Neuron (in vitro differentiated cells): ENCODE measurements at regions not wholly inside any gene's neighbourhood (a gene's known extent, or its start where the extent isn't known, plus 50 kb on each side); places are given as distances from the start of the nearest gene placed in this dataset.

ENCODE experiments used
- H2AFZ ChIP-seq: one replicate; pipeline ENCODE4 v1.6.1; 2013; ENCODE audit warnings: low read depth, mild to moderate bottlenecking, inconsistent platforms, low read length, moderate library complexity
- H3K27me3 ChIP-seq: one replicate; pipeline ENCODE4 v1.6.1; 2013; ENCODE audit warnings: low read length; ENCODE audit not compliant: insufficient read depth
- H3K36me3 ChIP-seq: one replicate; pipeline ENCODE4 v1.6.1; 2013; ENCODE audit warnings: low read length; ENCODE audit not compliant: insufficient read depth
- H3K4me1 ChIP-seq: one replicate; pipeline ENCODE4 v1.6.1; 2013; ENCODE audit warnings: low read length; ENCODE audit not compliant: insufficient read depth
- H3K4me3 ChIP-seq: 2 replicates; pipeline ENCODE4 v1.5.1; 2013; ENCODE audit warnings: mild to moderate bottlenecking, low read length, moderate library complexity
- H3K9me3 ChIP-seq: one replicate; pipeline ENCODE4 v1.6.1; 2013; ENCODE audit warnings: low read length

GRCh38 chr16:85994492-85995490 is 95.8 kb downstream of the IRF8 start:
- H3K4me3 ChIP-seq = no peak overlapping the region
- H3K36me3 ChIP-seq = no peaks in the 10 kb centered on the region
- no peaks in the 10 kb centered on the region for H3K9me3 ChIP-seq
- no peaks in the 10 kb centered on the region for H3K4me1 ChIP-seq
- H3K27me3 ChIP-seq = peaks cover 12% of the 10 kb centered on the region
- H2AFZ ChIP-seq = no peak overlapping the region

- Histone ChIP-seq H3K36me3 (no peaks in the 10 kb centered on the region), H3K4me3 (no peak overlapping the region), H3K9me3 (no peaks in the 10 kb centered on the region), H3K4me1 (no peaks in the 10 kb centered on the region), H2AFZ (no peak overlapping the region), H3K27me3 (peaks cover 8% of the 10 kb centered on the region)
Observed at GRCh38 chr16:85995541-85996423, 96.8 kb downstream of the IRF8 start.

- no peak overlapping the region for H2AFZ ChIP-seq
- peaks cover 8% of the 10 kb centered on the region for H3K27me3 ChIP-seq
- no peak overlapping the region for H3K4me3 ChIP-seq
- H3K9me3 ChIP-seq = no peaks in the 10 kb centered on the region
- no peaks in the 10 kb centered on the region for H3K36me3 ChIP-seq
- H3K4me1 ChIP-seq = no peaks in the 10 kb centered on the region
Observed at GRCh38 chr16:85996843-85997242, 97.9 kb downstream of the IRF8 start.

GRCh38 chr16:85998171-85998867 is 99.4 kb downstream of the IRF8 start:
- Histone ChIP-seq H2AFZ (no peak overlapping the region), H3K36me3 (no peaks in the 10 kb centered on the region), H3K4me3 (no peak overlapping the region), H3K27me3 (peaks cover 8% of the 10 kb centered on the region), H3K9me3 (no peaks in the 10 kb centered on the region), H3K4me1 (no peaks in the 10 kb centered on the region)

- Histone ChIP-seq H3K4me1 (no peaks in the 10 kb centered on the region), H3K9me3 (no peaks in the 10 kb centered on the region), H3K36me3 (no peaks in the 10 kb centered on the region), H3K27me3 (peaks cover 8% of the 10 kb centered on the region), H2AFZ (no peak overlapping the region), H3K4me3 (no peak overlapping the region)
Observed at GRCh38 chr16:85998868-85999729, 100.1 kb downstream of the IRF8 start.

- Histone ChIP-seq H3K4me3 (no peak overlapping the region), H2AFZ (no peak overlapping the region), H3K36me3 (no peaks in the 10 kb centered on the region), H3K9me3 (no peaks in the 10 kb centered on the region), H3K27me3 (peaks cover 8% of the 10 kb centered on the region), H3K4me1 (no peaks in the 10 kb centered on the region)
Observed at GRCh38 chr16:85999778-86000177, 100.8 kb downstream of the IRF8 start.

- Histone ChIP-seq H3K36me3 (no peaks in the 10 kb centered on the region), H3K27me3 (peaks cover 3% of the 10 kb centered on the region), H3K4me3 (no peak overlapping the region), H3K4me1 (no peaks in the 10 kb centered on the region), H2AFZ (no peak overlapping the region), H3K9me3 (no peaks in the 10 kb centered on the region)
Observed at GRCh38 chr16:86002178-86002900, 103.4 kb downstream of the IRF8 start.

GRCh38 chr16:86007524-86007923 is 108.6 kb downstream of the IRF8 start:
- Histone ChIP-seq H3K4me3 (no peak overlapping the region), H2AFZ (no peak overlapping the region), H3K27me3 (no peaks in the 10 kb centered on the region), H3K36me3 (no peaks in the 10 kb centered on the region), H3K9me3 (no peaks in the 10 kb centered on the region), H3K4me1 (no peaks in the 10 kb centered on the region)

- H3K36me3 ChIP-seq = no peaks in the 10 kb centered on the region
- no peak overlapping the region for H2AFZ ChIP-seq
- H3K27me3 ChIP-seq = no peaks in the 10 kb centered on the region
- no peak overlapping the region for H3K4me3 ChIP-seq
- H3K9me3 ChIP-seq = no peaks in the 10 kb centered on the region
- H3K4me1 ChIP-seq = no peaks in the 10 kb centered on the region
Observed at GRCh38 chr16:86010680-86011141, 111.7 kb downstream of the IRF8 start.

- Histone ChIP-seq H3K4me1 (no peaks in the 10 kb centered on the region), H3K36me3 (no peaks in the 10 kb centered on the region), H2AFZ (no peak overlapping the region), H3K9me3 (no peaks in the 10 kb centered on the region), H3K27me3 (no peaks in the 10 kb centered on the region), H3K4me3 (no peak overlapping the region)
Observed at GRCh38 chr16:86011532-86011931, 112.6 kb downstream of the IRF8 start.

- Histone ChIP-seq H3K9me3 (no peaks in the 10 kb centered on the region), H3K27me3 (no peaks in the 10 kb centered on the region)
Observed at GRCh38 chr16:86012221-86012620, 113.3 kb downstream of the IRF8 start.

More at GRCh38 chr16:86012221-86012620, 113.3 kb downstream of the IRF8 start:
- Histone ChIP-seq H2AFZ (no peak overlapping the region), H3K4me3 (no peak overlapping the region), H3K36me3 (no peaks in the 10 kb centered on the region), H3K4me1 (no peaks in the 10 kb centered on the region)
